Activated CD8-positive, alpha-beta memory T cell treated with anti-CD3 and anti-CD28 coated beads for 4 hours (primary cell): ENCODE measurements at regions not wholly inside any gene's neighbourhood (a gene's known extent, or its start where the extent isn't known, plus 50 kb on each side); places are given as distances from the start of the nearest gene placed in this dataset.

Experiments used
- DNase-seq, 2 donors: peaks; one replicate each; pipeline ENCODE4 v3.0.0-alpha.2; 2020; ENCODE audit warnings: low read depth in 2 of 2

DNA sequence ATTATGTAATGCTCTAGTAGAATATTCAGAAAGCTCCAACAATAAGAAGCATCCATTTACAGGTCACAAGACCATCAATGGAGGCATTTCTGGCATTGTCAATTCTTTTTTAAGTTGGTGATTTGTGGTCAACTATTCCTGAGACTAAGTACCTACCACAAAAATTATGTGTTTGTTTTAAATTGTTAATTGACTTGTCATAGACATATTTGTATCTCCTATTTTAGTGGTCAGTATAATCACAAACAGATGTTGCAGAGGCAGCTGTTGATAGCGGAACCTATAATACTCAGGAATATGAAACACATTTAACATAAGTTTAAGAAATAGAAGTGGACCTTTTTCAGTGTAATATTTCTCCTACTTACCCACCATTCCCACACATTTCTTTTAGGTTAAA lies 430.1 kb downstream of the CCDC85A start:
- no peak for DNase-seq

DNA sequence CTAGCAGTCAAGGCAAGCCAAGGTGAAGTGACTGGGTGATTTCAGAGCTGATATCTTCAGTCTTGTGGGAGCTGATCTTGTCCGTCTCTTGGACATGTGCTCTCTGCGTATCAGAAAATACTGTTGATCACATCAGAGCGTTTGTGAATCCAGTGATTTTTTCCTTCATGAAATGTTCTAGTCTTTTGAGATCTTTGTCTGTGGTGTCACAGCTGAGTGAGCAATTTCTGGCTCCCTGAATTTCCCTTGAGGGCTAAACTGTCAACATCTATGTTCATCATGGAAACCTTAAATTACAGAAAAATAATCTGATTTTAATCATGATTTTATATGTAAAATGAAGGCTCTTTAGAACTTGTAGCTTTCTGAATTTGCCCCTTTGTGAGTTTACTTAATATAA lies 432.0 kb downstream of the CCDC85A start:
- no peak for DNase-seq

DNA sequence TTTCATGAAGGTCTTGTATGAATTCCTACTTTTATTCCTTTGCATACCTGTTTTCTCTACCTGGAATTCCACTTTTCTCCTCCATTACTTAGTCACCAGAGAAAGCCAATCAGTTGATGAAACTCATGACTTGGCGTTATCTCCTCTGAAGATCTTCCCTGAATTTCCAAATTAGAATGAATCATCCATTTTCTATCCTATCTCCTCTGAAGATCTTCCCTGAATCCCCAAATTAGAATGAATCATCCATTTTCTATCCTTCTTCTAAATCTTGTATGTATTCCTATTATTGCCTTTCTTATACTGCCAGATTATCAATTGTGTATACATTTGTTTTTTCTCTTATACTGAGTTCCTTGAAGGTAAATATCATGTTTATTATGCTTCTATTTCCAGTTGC lies 440.4 kb downstream of the CCDC85A start:
- no peak for DNase-seq

DNA sequence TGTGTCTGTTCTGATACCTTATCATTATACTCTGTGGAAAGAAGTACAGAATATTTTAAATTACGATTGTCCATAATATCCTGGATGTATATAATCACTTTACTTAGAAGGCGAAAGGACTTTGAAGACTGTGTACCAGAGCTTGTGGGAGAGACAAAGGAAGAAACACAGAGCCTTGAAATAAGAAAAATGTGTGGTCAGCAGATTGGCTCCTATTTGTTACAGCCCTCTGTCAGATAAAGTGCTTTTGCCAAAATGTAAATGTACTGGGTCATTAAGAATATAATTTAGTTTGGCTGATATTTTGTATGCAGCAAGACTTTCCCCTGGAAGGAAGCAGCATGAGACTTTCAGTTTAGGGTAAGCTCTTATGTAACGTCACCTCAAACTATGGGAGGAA lies 443.1 kb downstream of the CCDC85A start:
- DNase-seq, result no peak

DNA sequence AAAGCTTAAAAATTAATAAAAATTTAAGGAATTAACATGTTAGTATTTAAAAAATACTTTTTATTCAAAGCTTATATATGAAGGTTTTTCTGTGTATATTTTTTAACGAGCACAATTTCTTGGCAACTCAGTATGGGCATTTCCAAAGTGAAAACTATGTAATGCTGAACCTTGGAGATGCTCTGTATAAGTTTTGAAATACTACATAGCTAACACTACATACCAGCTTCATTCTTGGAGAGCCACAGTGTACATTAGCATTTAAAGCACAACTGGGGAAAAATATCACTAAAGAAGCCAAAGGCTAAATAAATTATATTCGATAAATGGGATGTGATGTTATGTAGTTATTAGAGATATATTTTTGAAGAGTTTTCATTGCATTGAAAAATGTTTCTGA lies 446.5 kb downstream of the CCDC85A start:
- DNase-seq, result no peak

DNA sequence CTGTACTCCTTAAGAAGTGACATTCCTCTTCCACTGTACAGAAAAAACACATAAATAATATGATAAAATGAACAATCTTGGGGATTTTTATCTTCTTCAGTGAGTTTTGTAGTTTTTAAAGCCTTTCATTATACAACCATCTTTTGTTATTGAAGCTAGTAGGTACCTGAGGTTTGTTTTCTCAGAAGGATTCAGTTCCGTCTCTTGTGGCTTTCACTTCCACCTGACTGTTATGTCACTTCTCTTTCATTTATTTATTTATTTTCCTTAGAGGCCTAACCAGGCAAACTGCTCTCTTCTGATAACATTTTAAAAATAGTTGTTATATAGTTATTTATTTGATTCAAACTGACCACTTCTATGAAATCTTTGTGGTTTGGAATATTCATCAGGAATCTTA lies 464.2 kb downstream of the CCDC85A start:
- no peak for DNase-seq

DNA sequence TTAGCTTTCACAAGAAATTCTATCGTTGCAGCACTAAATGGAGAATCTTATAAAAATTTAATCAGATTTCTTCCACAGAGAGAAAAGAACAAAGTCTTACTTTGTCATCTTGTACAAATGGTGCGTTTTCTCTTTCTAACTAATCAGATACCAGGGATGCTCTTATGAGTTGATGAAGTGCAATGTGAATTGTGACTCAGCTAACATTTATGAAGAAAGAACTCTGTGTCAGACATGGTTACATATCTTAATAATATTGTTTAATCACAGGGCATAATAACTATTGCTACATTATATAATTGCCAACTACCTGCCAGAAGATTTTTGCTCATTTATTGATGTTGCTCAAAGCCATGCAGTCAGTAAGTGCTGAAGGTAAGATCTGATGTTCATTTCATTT lies 465.0 kb downstream of the CCDC85A start:
- no peak for DNase-seq

DNA sequence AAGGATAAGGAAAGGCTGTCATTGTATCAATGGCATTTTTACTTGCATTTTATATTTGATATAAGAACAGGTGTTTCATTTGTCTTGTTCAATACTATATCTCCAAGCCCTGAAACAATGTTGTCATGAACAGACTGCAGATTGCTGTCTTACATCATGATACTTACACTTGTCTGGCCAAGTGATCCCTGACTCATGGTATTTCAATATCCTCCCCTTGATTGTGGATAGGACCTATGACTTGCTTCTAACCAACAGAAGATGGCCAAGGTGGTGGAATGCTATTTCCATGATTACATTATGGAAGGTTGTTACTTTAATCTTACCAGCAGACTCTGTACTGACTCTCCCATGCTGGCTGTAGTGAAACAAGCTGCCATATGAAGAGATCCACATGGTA lies 471.1 kb downstream of the CCDC85A start:
- DNase-seq, result no peak

DNA sequence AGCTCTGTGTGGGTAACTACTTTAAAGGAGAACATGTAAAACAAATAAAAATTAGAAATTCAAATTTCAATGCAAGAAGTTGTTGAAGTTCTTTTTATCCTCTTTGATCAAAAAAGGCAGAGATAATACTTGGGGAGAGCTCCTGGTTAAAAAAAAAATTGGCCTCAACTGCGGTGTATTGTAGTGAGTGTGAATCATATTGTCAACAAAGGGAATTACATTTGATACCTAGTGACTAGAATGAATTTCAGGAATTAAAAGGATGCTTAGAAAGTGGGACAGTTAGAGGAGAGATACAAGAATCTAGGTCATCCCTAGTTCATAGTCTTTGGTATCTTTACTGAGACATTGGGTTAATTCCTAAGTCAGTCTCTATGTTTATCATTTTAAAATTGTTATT lies 473.0 kb downstream of the CCDC85A start:
- DNase-seq, result no peak

DNA sequence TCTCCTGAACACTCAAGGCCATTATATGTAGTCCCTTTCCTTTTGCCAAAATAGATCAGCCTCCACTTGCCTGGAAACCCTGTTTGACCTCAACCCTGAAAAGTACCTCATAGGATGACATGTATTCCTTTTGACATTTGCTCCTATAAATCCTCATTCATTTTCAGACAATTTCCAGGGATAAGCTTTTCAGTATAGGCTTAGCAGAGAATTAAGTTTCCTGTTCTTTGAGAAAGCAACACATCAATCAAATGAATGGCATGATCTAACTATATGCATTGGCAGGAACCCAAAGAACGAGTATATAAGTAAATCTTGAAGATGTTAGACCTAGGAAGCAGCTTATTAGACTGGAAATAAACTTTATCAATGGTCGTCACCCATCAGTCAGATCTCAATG lies 483.0 kb downstream of the CCDC85A start:
- no peak for DNase-seq

DNA sequence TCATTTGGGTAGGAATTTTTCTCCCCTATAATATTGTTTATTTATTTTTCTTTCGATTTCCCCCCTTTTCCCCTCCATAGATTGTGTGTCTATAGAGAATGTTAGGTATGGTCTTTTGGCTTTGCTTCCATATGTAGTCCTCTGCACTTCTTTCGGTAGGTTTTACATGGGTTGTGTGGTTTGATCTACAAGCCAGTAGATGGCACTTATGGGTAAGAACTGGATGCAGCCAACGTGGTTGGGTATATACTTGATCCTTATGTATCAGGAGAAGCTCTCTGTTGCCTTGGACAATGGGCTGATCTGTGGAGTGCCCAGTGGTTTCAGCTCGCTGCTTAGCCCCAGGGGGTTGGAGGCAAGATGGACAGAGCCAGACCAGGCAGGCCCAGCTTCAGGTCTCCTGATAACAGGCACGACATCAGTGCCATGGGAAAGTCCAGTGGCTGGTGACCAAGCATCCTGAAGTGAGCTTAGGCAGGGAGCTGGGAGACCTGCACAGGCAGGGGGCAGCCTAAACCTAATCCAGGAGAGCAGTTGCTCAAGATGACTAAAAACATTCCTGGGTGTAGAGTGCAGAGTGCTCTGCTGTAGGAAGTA lies 488.3 kb downstream of the CCDC85A start:
- DNase-seq, result no peak

DNA sequence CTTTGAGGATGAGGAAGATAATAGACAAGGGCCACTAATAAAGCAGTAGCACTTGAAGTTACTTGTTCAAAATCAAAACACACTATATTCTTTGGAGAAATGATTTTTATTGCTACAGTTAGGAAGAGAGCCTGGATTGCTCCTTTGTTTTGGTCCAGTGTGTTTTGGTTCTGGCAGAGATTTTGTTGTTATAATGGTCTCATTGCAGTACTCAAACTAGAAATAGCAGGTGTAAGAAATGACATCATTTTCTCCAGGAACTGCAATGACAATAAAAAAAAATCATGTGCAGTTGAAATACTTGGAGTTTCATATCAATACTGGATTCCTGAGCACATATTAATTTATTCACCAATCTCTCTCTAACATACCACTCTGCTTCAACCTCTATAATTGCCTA lies 490.3 kb downstream of the CCDC85A start:
- DNase-seq, result no peak

DNA sequence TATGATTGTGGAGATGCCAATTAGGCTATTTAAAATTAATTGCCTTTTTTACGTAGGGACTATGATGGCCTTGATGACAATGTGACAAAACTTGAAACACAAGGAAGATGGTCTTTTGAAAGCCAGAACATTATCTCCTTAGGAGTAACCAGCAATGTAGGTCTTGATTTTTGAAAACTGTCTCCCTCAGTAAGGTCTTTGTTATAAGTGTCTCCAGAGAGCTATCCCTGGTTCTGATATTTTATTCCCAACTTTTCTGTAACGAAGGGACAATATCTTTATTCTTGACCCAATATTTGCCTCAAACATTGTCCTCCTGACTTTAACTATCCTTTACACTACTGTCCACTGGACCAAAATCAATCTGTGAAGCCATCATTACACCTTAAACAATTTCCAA lies 493.2 kb downstream of the CCDC85A start:
- DNase-seq, result no peak

DNA sequence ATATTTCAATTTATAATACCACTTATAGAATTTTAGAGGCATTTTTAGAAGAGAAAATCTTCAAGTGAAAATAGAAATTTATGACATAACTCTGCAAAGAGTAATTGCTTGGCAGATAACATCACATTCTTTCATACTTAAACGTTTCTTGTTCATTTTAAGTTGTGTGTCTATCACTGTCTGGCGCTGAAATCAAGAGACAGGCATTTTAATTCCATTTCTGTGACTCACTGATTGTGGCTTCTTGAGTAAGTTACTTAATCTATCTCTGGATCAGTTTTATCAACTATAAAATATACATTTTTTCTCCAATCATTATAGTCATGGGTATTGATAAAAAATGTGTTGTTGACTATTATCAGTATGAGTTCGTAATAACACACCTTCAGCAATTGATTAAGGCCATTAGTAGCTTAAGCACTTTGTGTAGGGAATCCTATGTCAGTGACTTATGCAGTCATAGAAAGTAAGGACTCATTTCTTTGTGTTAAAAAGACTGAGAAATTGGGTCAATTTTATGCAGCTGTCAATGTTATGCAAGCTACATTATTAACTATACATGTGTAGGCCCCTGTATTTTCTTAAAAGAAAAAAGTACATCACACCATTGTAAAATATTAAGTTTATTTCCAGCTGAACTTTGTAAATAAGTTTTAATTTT lies 497.3 kb downstream of the CCDC85A start:
- DNase-seq, result no peak

DNA sequence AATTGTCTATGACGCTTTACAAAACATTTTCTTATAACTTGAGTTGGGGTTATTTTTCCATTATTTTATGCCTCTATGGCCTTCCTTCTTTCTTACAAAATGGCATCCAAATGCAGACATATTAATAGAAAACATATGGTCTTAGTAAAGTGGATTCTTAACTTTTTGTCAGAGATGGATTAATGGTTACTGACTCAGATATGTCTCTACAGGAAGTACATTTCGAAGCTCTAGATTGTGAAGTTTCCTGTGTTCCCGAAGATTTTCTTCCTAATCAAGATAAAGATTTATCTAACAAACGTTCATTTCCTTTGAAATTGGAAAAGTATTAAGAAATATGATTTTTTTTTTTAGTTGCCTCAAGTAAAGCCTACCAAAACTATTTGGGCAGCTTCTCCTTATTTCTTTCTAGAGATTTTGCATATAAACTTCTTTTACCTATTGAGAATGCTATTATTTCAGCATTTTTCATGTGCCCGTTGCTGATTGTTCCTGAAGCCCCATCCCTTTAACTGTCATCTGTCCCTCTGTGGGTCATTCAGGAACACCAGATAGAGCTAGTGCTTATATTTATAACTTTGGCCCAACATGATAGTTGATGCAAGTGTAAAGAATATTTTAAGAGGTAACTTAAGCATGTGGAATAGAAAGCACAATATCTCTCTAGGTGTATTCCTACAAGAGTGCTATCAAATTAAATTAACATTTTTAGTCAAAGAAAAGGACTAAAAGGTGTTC lies 498.0 kb downstream of the CCDC85A start:
- no peak for DNase-seq

DNA sequence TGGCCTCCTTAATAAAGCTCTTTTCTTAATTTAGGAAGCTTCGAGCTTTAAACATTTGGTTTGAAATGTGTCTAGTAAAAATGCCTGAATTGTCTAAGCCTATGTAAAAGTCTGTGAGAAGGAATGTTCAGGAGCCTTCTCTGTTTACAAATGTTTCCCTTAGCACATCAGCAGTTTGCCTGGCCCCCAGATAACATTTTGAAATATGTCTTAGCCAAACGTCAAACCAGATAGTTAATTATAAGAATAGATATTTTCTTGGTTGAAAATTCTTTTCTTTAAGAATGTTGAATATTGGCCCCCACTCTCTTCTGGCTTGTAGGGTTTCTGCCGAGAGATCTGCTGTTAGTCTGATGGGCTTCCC lies 498.6 kb downstream of the CCDC85A start:
- DNase-seq, result no peak

DNA sequence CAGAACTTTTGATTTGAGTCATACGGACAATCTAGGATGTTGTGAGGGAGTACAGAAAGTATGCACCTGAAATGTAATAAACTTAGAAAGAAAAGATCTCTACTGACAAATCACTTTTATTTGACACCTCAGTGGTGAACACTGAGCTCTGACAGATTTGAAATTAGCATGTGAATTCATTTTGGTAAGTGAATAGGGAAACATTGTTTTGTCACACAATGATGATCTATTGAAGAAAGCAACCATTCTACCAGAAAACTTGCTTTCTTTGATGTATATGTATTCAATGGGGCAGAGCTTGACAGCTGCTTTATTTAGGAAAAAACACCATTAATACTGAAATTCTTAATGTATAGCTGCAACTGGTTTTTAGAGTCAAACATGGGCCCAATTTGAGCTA lies 500.5 kb downstream of the CCDC85A start:
- DNase-seq, result no peak

DNA sequence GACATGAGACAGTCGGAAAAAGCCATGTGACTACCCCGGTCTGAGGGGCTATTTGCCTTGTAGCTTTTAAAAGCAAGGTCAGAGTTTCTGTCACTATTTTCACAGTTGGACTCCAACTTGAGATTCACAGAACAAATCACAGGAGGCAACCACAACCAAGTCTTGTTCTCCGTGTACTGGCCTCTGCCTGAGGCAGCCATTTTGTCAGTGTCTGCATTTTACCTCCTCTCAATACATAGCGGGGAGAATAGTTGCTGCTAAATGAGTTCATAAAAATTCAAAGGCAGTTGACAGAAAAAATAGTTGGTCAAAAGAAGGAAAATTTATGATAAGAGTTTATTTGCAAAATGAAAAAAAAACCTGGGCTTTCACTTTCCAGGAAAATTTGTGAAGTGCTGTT lies 501.4 kb downstream of the CCDC85A start:
- DNase-seq, result no peak

DNA sequence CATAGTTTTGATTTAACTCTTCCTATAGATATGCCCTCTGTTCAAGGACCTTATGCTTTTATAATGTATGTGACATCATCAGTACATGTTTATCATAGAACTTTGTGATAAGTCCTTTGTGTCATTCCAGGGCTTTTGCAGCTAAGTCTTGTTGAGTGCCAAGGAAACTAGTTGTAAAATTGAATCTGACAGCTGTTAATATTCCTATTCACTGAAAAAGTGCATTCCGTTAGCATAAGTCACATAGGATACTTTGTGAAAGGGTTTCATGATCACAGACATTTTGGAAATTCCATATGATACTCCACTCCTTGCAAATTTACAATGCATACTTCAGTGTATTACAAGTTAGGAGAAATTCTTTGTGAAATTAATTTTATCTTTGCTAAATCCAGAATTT lies 503.4 kb downstream of the CCDC85A start:
- no peak for DNase-seq

DNA sequence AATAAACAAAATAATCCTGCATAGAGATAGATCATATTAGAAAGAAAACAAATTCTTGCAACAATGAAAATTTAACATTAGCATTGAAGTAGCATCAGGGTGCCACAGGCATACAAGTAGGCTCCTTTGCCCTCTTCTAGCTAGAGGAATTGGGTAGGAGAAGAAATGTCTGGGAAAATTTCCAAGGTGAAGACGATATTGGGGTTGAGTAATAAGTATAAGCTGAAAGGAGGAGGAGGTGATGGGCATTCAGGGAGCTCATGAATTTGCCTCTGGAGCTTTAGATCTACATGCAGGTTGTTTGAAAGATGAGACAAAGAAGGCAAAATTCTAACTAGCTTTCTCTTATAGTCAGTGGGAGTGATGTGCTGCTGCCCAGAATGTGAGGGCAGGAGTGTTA lies 504.9 kb downstream of the CCDC85A start:
- no peak for DNase-seq

DNA sequence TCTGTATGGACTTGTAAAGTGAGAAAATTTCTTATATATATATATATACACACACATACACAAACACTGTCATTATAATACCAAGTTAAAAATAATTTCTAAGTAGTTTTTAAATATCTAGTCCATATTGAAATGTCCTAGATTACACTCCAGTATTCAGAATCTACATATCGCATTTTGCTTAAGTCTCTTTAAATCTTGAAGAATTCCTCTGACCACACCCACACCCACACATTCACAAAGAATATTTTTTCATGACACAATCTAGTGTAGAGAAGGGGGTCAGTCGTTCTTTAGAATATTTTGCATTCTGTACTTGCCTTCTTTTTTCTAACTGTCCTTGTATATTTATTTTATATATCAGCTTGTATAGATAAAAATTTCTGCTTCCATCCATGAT lies 509.7 kb downstream of the CCDC85A start:
- DNase-seq, result no peak

DNA sequence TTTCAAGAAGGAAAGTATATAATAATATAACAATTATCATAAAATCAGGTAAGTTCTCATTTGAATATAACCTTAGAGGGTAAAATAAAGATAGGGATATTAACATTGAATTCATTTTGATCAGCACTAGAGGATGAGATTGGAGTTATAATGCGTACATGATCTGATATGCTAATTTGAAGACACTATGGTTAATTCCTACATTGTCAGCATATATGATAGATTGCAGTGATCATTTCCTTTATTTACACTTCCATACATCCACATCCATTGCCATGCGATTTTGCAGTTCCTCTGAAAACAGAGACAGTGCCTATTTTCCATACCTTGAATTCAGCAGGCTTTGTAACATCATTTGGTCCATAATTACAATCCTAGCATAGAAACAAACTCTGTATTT lies 519.2 kb downstream of the CCDC85A start:
- DNase-seq, result no peak

DNA sequence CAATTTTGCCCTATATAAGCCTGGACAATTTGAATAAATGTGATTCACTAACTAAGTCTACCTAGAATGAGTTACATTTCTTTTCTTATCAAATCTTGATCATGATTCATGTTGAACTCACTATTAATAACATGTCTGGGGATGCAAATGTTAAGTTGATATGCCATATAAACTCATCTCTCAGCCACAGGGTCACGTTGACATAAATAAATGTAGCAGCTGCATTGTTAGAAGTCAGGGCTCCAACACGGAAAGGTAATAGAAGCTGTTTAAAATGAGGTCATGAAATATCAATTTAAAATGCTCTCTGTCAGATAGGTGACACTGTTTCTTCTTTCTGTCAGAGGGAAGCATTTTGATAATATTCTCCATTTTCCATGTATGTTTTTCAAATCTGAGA lies 521.9 kb downstream of the CCDC85A start:
- DNase-seq, result no peak

DNA sequence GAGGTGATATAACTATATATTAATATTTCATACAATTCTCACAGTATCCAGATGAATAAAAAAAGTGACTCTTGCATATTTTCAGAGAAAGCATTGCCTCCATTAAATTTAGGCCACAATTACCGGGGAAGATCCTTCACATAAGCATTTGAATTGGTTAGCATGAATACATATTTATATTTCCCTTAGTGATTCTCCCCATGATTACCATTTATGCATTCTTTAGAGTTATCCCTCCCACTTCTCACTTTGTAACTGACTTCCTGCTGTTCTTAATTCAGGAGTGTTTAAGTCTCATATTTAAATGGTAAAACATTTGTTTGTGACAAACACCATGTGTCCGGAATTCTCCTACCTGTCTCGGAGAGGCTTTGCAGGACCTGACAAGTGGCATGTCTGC lies 523.4 kb downstream of the CCDC85A start:
- DNase-seq, result no peak
